Loucy (cell line): ENCODE measurements at regions not wholly inside any gene's neighbourhood (a gene's known extent, or its start where the extent isn't known, plus 50 kb on each side); places are given as distances from the start of the nearest gene placed in this dataset.

Experiments used
- H2AFZ ChIP-seq: fragments of 200-600 bp; sonication (generic); 2 replicates; pipeline ENCODE4 v1.6.0; 2016; ENCODE audit warnings: antibody characterized with exemption, mild to moderate bottlenecking, low read length, moderate library complexity
- H3F3A ChIP-seq: fragments of 200-600 bp; 2 replicates; pipeline ENCODE4 v1.6.0; 2016; ENCODE audit warnings: antibody characterized with exemption, low read depth, mild to moderate bottlenecking
- H3K27me3 ChIP-seq: fragments of 200-600 bp; sonication (generic); 2 replicates; pipeline ENCODE4 v1.6.1; 2014; ENCODE audit warnings: low read length, mild to moderate bottlenecking; ENCODE audit not compliant: insufficient read depth, poor library complexity, severe bottlenecking
- H3K36me3 ChIP-seq: fragments of 200-600 bp; sonication (generic); 2 replicates; pipeline ENCODE4 v1.6.1; 2016; ENCODE audit warnings: low read length; ENCODE audit not compliant: insufficient read depth
- H3K4me1 ChIP-seq: fragments of 200-600 bp; sonication (generic); 2 replicates; pipeline ENCODE4 v1.5.1; 2014; ENCODE audit warnings: low read length, mild to moderate bottlenecking; ENCODE audit not compliant: insufficient read depth, poor library complexity, severe bottlenecking
- H3K4me2 ChIP-seq: fragments of 200-600 bp; sonication (generic); 2 replicates; pipeline ENCODE4 v1.6.0; 2014; ENCODE audit warnings: antibody characterized with exemption, low read length, low read depth, mild to moderate bottlenecking; ENCODE audit not compliant: poor library complexity, severe bottlenecking
- H3K4me3 ChIP-seq: fragments of 200-600 bp; sonication (generic); 2 replicates; pipeline ENCODE4 v1.5.1; 2014; ENCODE audit warnings: low read length, mild to moderate bottlenecking, mixed read lengths; ENCODE audit not compliant: poor library complexity, severe bottlenecking
- H3K79me2 ChIP-seq: fragments of 200-600 bp; sonication (generic); 2 replicates; pipeline ENCODE4 v1.6.1; 2014; ENCODE audit warnings: low read length; ENCODE audit not compliant: insufficient read depth
- H3K9ac ChIP-seq: fragments of 200-600 bp; sonication (generic); 2 replicates; pipeline ENCODE4 v1.6.0; 2014; ENCODE audit warnings: mild to moderate bottlenecking, low read depth, low read length, moderate library complexity; ENCODE audit not compliant: poor library complexity, severe bottlenecking
- H3K9me2 ChIP-seq: fragments of 200-600 bp; sonication (generic); replicated peaks from 2 replicates; pipeline ENCODE4 v1.6.1; 2016; ENCODE audit warnings: low read depth, low read length, mixed read lengths
- H3K9me3 ChIP-seq: fragments of 200-600 bp; sonication (generic); 2 replicates; pipeline ENCODE4 v1.6.1; 2014; ENCODE audit warnings: mild to moderate bottlenecking, antibody characterized with exemption, low read length, low read depth; ENCODE audit not compliant: insufficient read depth
- H4K20me1 ChIP-seq: fragments of 200-600 bp; sonication (generic); 2 replicates; pipeline ENCODE4 v1.6.0; 2014; ENCODE audit warnings: antibody characterized with exemption, low read length, mild to moderate bottlenecking; ENCODE audit not compliant: insufficient read depth, poor library complexity, severe bottlenecking
- CTCF ChIP-seq: fragments of 200-600 bp; sonication (generic); conservative IDR thresholded peaks from 2 replicates; pipeline ENCODE4 v1.5.1; 2014; ENCODE audit warnings: mild to moderate bottlenecking, antibody characterized with exemption, low read length
- EZH2phosphoT487 ChIP-seq: fragments of 200-600 bp; IDR thresholded peaks from 2 replicates; pipeline ENCODE4 v1.6.1; 2018; ENCODE audit warnings: antibody characterized with exemption, mild to moderate bottlenecking, moderate library complexity, borderline replicate concordance

GRCh38 chr7:153081496-153081895, 321.9 kb downstream of the ACTR3B start:
- no peak for TF ChIP-seq CTCF
- no peak for TF ChIP-seq EZH2phosphoT487

GRCh38 chr7:153084278-153084677, 324.7 kb downstream of the ACTR3B start:
- Histone ChIP-seq H3K4me1 (no peaks in the 10 kb centered on the region), H3K36me3 (no peaks in the 10 kb centered on the region), H3K9me3 (peaks cover 10% of the 10 kb centered on the region; the same call in 1 of the 2 replicates), H3K27me3 (no peaks in the 10 kb centered on the region), H3K79me2 (no peaks in the 10 kb centered on the region), H4K20me1 (no peaks in the 10 kb centered on the region), H2AFZ (no peak overlapping the region), H3K4me2 (no peak overlapping the region), H3K4me3 (no peak overlapping the region), H3F3A (no peaks in the 10 kb centered on the region), H3K9ac (no peak overlapping the region), H3K9me2 (no peaks in the 10 kb centered on the region)
- no peak for TF ChIP-seq CTCF
- no peak for TF ChIP-seq EZH2phosphoT487

More at GRCh38 chr7:153081496-153081895, 321.9 kb downstream of the ACTR3B start:
- Histone ChIP-seq H3K4me1 (no peaks in the 10 kb centered on the region), H3K9me2 (no peaks in the 10 kb centered on the region), H3K9me3 (peaks cover 3% of the 10 kb centered on the region; the same call in 1 of the 2 replicates), H4K20me1 (no peaks in the 10 kb centered on the region), H3F3A (no peaks in the 10 kb centered on the region), H2AFZ (no peak overlapping the region), H3K36me3 (no peaks in the 10 kb centered on the region), H3K27me3 (no peaks in the 10 kb centered on the region), H3K79me2 (no peaks in the 10 kb centered on the region), H3K9ac (no peak overlapping the region), H3K4me2 (no peak overlapping the region), H3K4me3 (no peak overlapping the region)

GRCh38 chr7:153087498-153087897, 327.9 kb downstream of the ACTR3B start:
- Histone ChIP-seq H3K9me2 (no peaks in the 10 kb centered on the region), H2AFZ (no peak overlapping the region), H3K27me3 (no peaks in the 10 kb centered on the region)

More at GRCh38 chr7:153087498-153087897, 327.9 kb downstream of the ACTR3B start:
- Histone ChIP-seq H3K4me3 (no peak overlapping the region), H3K9ac (no peak overlapping the region), H3K4me1 (no peaks in the 10 kb centered on the region), H3K9me3 (peaks cover 10% of the 10 kb centered on the region; the same call in 1 of the 2 replicates), H3K4me2 (no peak overlapping the region), H3F3A (no peaks in the 10 kb centered on the region), H3K79me2 (no peaks in the 10 kb centered on the region), H3K36me3 (no peaks in the 10 kb centered on the region), H4K20me1 (no peaks in the 10 kb centered on the region)
- TF ChIP-seq EZH2phosphoT487 (no peak), CTCF (no peak)
